Thyroid gland (tissue), 4 donors: ENCODE measurements at regions not wholly inside any gene's neighbourhood (a gene's known extent, or its start where the extent isn't known, plus 50 kb on each side); places are given as distances from the start of the nearest gene placed in this dataset.

Source experiments
- DNase-seq, 2 donors: peaks; one replicate each; pipeline ENCODE4 v3.0.0-alpha.2; 2019
- H3K27ac ChIP-seq, 3 donors: fragments of 200-600 bp; sonication (generic); 1 replicate in 2 of 3; 2 replicates in 1 of 3; pipeline ENCODE4 v1.5.1; 2016 to 2019; ENCODE audit warnings: mild to moderate bottlenecking in 1 of 3, moderate library complexity in 1 of 3
- H3K27me3 ChIP-seq: fragments of 200-600 bp; sonication (generic); one replicate; pipeline ENCODE4 v1.5.1; 2019
- H3K36me3 ChIP-seq, 2 donors: fragments of 200-600 bp; sonication (generic); one replicate each; pipeline ENCODE4 v1.5.1; 2016 to 2019
- H3K4me1 ChIP-seq, 2 donors: fragments of 200-600 bp; sonication (generic); one replicate each; pipeline ENCODE4 v1.5.1; 2017 to 2019
- H3K4me3 ChIP-seq, 3 donors: fragments of 200-600 bp; sonication (generic); replicated peaks in 1 of 3; 1 replicate in 2 of 3; 2 replicates in 1 of 3; pipeline ENCODE4 v1.5.1; 2016; ENCODE audit warnings: mild to moderate bottlenecking in 1 of 3
- H3K9me3 ChIP-seq: fragments of 200-600 bp; sonication (generic); one replicate; pipeline ENCODE4 v1.5.1; 2017
- POLR2A ChIP-seq, 2 donors: fragments of 450-650 bp; IDR thresholded peaks; one replicate each; pipeline ENCODE4 v1.6.1; 2017; ENCODE audit warnings: antibody characterized with exemption in 2 of 2, mild to moderate bottlenecking in 2 of 2, moderate library complexity in 1 of 2
- WGBS, 2 donors: methylation state at CpG; one replicate each; pipeline ENCODE4 v1.1.5; 2017; 5-methylcytosine and 5-hydroxymethylcytosine counted together
- intact Hi-C: fragments of 100-400 bp; cut with DNase I; formaldehyde crosslinking; loops from one replicate; pipeline ENCODE4 v1.15.1; 2023
- TF ChIP-seq, protein P1 (sequence below), 6 experiments: fragments of 200-600 bp in 3 of 6; fragments of 450-650 bp in 3 of 6; sonication (generic) in 3 of 6; IDR thresholded peaks; one replicate each; pipeline ENCODE4 v1.5.1; 2016 to 2019; ENCODE audit warnings: antibody characterized with exemption in 6 of 6, mild to moderate bottlenecking in 2 of 6, inconsistent platforms in 1 of 6, moderate library complexity in 1 of 6

DNA sequence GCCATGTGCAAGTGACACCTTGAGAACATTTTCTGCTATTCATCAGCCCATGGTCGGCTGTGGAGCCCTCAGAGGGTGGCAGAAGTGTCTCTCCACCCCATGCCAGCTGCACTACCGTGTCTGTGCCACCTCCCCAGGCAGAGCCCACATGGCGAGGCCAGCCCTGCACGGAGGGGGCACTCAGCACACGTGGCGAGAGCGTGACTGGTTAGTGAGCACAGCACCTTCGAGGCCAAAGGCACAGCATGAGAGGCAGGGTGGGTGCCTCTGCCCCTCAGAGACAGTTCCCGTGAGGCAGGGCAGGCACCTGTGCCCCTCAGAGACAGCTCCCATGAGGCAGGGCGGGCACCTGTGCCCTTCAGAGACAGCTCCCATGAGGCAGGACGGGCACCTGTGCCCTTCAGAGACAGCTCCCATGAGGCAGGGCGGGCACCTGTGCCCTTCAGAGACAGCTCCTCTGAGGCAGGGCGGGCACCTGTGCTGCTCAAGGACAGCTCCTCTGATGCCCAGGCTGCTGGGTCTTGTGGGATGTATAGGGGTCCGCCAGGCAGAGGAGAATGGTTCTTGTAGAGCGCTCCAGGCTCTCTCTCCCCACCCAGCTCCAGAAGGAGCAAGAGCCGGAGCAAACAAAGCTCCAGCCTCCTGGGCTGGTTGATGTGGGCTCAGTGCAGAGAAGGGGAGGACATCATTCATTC, 179.8 kb upstream of the PPP1R26 start:
- no peaks in the 10 kb centered on the region for H3K36me3 ChIP-seq
- DNase-seq = no peak
- 82 to 87% methylated on average over 5 to 6 of the region's 16 CpGs for WGBS, 2 donors
- TF ChIP-seq, protein P1, sequence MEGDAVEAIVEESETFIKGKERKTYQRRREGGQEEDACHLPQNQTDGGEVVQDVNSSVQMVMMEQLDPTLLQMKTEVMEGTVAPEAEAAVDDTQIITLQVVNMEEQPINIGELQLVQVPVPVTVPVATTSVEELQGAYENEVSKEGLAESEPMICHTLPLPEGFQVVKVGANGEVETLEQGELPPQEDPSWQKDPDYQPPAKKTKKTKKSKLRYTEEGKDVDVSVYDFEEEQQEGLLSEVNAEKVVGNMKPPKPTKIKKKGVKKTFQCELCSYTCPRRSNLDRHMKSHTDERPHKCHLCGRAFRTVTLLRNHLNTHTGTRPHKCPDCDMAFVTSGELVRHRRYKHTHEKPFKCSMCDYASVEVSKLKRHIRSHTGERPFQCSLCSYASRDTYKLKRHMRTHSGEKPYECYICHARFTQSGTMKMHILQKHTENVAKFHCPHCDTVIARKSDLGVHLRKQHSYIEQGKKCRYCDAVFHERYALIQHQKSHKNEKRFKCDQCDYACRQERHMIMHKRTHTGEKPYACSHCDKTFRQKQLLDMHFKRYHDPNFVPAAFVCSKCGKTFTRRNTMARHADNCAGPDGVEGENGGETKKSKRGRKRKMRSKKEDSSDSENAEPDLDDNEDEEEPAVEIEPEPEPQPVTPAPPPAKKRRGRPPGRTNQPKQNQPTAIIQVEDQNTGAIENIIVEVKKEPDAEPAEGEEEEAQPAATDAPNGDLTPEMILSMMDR (IDR thresholded peaks at IDR 0.05) = no peak
- TF ChIP-seq POLR2A (IDR thresholded peaks at IDR 0.05) = no peak
- intact Hi-C loops = no loop called here
- no peak overlapping the region for H3K4me3 ChIP-seq
- no peaks in the 10 kb centered on the region for H3K9me3 ChIP-seq
- peaks cover 4% of the 10 kb centered on the region for H3K27me3 ChIP-seq
- no peak overlapping the region for H3K27ac ChIP-seq
- peaks cover 0 to 18% of the 10 kb centered on the region in 2 donors for H3K4me1 ChIP-seq

DNA sequence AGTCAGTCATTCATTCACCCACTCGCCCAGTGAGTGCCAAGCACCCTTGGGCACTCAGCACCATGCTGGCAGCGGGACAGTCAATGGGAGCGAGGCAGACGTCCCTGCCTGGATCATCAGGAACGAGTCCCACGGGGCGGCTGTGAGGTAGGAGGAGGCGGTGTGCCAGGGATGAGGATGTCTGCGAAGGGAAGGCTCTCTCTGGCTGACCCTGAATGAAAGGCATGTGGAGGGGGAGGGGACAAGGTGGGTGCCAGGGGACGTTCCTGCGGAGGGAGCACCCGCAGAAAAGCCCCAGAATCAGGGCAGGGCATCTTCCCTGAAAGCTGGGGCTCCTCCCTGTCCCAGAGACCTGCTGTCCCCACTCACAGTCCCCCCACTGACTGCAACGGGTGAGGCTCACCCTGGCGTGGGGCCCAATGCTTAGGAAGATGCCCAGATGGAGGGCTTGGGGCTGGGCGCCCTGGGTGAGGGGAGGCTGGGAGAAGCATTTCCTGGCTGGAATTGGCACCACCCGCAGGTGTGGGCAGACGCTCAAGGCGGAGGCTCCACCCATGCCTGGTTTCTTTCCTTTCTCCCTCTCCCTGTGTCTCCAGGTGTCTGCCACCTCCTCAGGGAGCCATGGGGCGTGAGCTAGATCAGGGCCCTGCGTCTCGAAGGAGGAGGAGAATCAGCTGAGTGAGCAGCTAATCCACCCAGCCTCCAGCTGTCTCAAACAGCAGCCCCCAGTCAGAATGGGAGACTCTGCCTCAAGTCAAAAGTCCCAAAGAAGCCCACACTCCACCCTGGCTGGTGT, 179.0 kb upstream of the PPP1R26 start:
- 57 to 63% methylated on average over 17 to 20 of the region's 21 CpGs for WGBS, 2 donors
- peaks cover 4% of the 10 kb centered on the region for H3K27me3 ChIP-seq
- H3K36me3 ChIP-seq = no peaks in the 10 kb centered on the region
- peak in 1 of 2 donors; percentile 13 for DNase-seq
- H3K4me1 ChIP-seq = peaks cover 0 to 18% of the 10 kb centered on the region in 2 donors
- H3K4me3 ChIP-seq = no peak overlapping the region
- no peaks in the 10 kb centered on the region for H3K9me3 ChIP-seq
- no peak for TF ChIP-seq POLR2A (IDR thresholded peaks at IDR 0.05)
- TF ChIP-seq, protein P1 (IDR thresholded peaks at IDR 0.05) = no peak
- H3K27ac ChIP-seq = no peak overlapping the region
- intact Hi-C loops = no loop called here

DNA sequence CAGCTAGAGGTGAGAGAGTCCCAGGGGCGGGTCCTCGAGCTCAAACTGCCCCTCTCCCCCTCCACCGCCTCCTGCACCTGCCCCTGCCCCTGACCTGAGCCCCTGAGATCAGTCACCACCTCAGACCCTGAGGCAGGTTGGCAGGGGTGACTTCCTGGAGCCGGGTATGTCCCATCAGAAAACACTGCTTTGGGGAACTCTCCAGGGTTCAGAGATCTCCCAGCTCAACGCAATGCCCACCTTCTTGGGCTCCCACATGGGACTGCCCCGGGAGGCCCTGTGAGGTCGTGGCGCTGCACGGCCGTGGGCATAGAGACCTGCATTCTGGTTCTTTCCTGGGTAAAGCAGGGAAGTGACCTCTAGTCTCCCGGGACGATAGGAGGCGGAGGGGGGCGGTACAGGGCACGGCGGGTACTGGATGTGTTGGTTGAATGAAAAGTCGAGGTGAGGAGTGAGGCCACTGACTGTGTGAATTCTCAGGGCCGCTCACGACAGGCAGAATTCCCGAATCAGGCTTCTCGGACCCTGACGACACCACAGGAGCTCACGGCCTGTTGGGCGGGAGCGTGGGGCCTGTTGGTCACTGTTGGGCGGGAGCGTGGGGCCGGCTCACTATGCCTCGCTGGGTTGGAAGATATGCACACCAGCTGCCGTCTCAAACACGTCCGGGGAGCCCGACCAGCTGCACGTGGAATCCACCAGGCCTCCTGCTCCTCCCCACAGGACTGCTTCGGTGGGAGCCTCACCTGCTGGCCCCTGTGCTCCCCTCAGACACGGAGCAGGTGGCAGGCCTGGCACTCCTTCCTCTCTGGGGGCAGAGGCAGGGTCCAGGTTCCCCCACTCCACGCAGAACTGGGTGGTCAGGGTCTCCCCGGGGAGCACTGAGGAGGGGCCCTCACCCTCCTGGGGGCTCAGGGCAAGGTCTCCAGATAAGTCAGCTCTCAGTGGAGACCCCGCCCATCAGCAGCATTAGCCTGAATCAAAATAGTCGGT, 178.0 kb upstream of the PPP1R26 start:
- DNase-seq = no peak
- peaks cover 4% of the 10 kb centered on the region for H3K27me3 ChIP-seq
- no peak for TF ChIP-seq POLR2A (IDR thresholded peaks at IDR 0.05)
- TF ChIP-seq, protein P1 (IDR thresholded peaks at IDR 0.05) = no peak
- peaks cover 0 to 17% of the 10 kb centered on the region in 2 donors for H3K4me1 ChIP-seq
- intact Hi-C loops = no loop called here
- no peak overlapping the region for H3K27ac ChIP-seq
- no peaks in the 10 kb centered on the region for H3K9me3 ChIP-seq
- 70 to 72% methylated on average over 27 to 31 of the region's 40 CpGs for WGBS, 2 donors
- no peaks in the 10 kb centered on the region for H3K36me3 ChIP-seq
- no peak overlapping the region for H3K4me3 ChIP-seq

DNA sequence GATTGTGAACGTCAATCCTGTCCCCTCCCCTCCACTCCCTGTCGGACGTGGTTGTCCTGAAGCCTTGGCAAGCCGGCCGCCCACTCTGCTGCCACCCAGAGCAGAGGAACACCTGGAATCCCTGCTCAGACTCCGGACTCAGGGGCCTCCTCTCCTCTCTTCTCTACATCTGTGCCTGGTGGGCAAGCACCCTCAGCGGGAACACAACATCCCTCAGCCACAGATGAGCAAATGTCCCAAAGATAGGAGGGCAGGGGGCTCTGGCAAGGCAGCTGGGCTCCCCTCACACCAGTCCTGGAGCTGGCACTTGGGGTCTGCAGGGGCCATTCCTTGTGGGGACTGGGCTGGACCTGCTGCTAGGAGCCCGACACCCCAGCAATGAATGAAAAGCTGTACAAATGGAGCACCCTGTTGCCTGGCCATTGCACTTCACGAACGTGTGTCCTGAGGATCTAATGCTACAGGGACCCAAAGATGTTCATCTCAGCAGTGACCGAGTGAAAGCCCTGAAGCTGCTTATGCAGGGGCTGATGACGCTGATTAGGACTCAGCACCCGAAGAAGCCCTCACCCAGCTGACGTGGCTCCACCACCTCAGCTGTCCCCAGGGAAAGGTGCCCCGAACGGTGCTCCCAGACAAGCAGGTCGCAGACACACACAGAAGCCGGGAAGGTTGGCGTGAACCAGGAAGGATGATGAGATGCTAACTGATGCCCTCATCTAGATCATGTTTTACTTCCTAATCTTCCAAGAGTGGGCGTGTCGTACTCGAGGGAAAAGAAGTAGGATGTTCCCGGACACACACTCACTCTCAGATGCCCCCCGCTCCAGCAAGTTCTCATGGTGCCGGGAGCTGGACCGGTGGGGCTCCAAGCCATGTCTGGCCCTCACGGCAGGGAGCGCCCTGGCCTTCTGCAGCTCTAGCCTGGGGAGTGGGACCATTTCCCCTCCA, 177.0 kb upstream of the PPP1R26 start:
- peaks cover 0 to 7% of the 10 kb centered on the region in 2 donors for H3K4me1 ChIP-seq
- intact Hi-C loops = no loop called here
- 81 to 86% methylated on average over 27 to 28 of the region's 28 CpGs for WGBS, 2 donors
- H3K36me3 ChIP-seq = no peaks in the 10 kb centered on the region
- TF ChIP-seq, protein P1 (IDR thresholded peaks at IDR 0.05) = no peak
- TF ChIP-seq POLR2A (IDR thresholded peaks at IDR 0.05) = no peak
- no peak overlapping the region for H3K4me3 ChIP-seq
- no peak for DNase-seq
- no peaks in the 10 kb centered on the region for H3K9me3 ChIP-seq
- peaks cover 4% of the 10 kb centered on the region for H3K27me3 ChIP-seq
- no peak overlapping the region for H3K27ac ChIP-seq
